G401 (cell line): ENCODE measurements at regions not wholly inside any gene's neighbourhood (a gene's known extent, or its start where the extent isn't known, plus 50 kb on each side); places are given as distances from the start of the nearest gene placed in this dataset.

Source experiments
- DNase-seq: peaks from one replicate; pipeline ENCODE4 v3.0.0-alpha.2; 2015; ENCODE audit warnings: low spot score
- in situ Hi-C: cut with HindIII; loops from 2 replicates; pipeline ENCODE4 v1.10.0; 2016; ENCODE audit warnings: low sequenced_read_pairs, mixed read lengths

- no peak for DNase-seq
- in situ Hi-C loops = no loop called here
Measured at GRCh38 chr13:59094181-59094580, 1069.5 kb downstream of the DIAPH3 start.

- DNase-seq = no peak
- in situ Hi-C loops = no loop called here
Measured at GRCh38 chr13:59099182-59099974, 1064.3 kb downstream of the DIAPH3 start.

GRCh38 chr13:59103004-59103768, 1060.5 kb downstream of the DIAPH3 start:
- peak; percentile 5 for DNase-seq
- in situ Hi-C loops = no loop called here

GRCh38 chr13:59111751-59112171, 1052.0 kb downstream of the DIAPH3 start:
- in situ Hi-C loops = no loop called here
- no peak for DNase-seq

- in situ Hi-C loops = no loop called here
- peak; percentile 5 for DNase-seq
Measured at GRCh38 chr13:59112221-59112718, 1051.5 kb downstream of the DIAPH3 start.

- DNase-seq = no peak
- in situ Hi-C loops = no loop called here
Measured at GRCh38 chr13:59119475-59119874, 1044.3 kb downstream of the DIAPH3 start.

GRCh38 chr13:59120297-59120843, 1043.4 kb downstream of the DIAPH3 start:
- DNase-seq = no peak
- in situ Hi-C loops = no loop called here

GRCh38 chr13:59121507-59121906, 1042.2 kb downstream of the DIAPH3 start:
- DNase-seq = no peak
- in situ Hi-C loops = no loop called here

GRCh38 chr13:59126474-59126873, 1037.3 kb downstream of the DIAPH3 start:
- in situ Hi-C loops = no loop called here
- DNase-seq = no peak

- DNase-seq = no peak
Measured at GRCh38 chr13:59133903-59134302, 1029.8 kb downstream of the DIAPH3 start.

GRCh38 chr13:59144700-59145099, 1019.0 kb downstream of the DIAPH3 start:
- in situ Hi-C loops = no loop called here
- no peak for DNase-seq

More at GRCh38 chr13:59133903-59134302, 1029.8 kb downstream of the DIAPH3 start:
- in situ Hi-C loops = no loop called here

- in situ Hi-C loops = no loop called here
- DNase-seq = no peak
Measured at GRCh38 chr13:59145381-59145780, 1018.3 kb downstream of the DIAPH3 start.

GRCh38 chr13:59157181-59157580, 1006.5 kb downstream of the DIAPH3 start:
- in situ Hi-C loops = no loop called here
- DNase-seq = no peak

GRCh38 chr13:59166174-59166573, 997.6 kb downstream of the DIAPH3 start:
- in situ Hi-C loops = no loop called here

GRCh38 chr13:59172076-59172475, 991.7 kb downstream of the DIAPH3 start:
- in situ Hi-C loops = no loop called here
- DNase-seq = no peak

More at GRCh38 chr13:59166174-59166573, 997.6 kb downstream of the DIAPH3 start:
- no peak for DNase-seq

GRCh38 chr13:59176775-59177174, 987.0 kb downstream of the DIAPH3 start:
- no peak for DNase-seq
- in situ Hi-C loops = no loop called here

- no peak for DNase-seq
- in situ Hi-C loops = no loop called here
Measured at GRCh38 chr13:59178344-59178743, 985.4 kb downstream of the DIAPH3 start.

GRCh38 chr13:59182241-59182640, 981.5 kb downstream of the DIAPH3 start:
- in situ Hi-C loops = no loop called here
- no peak for DNase-seq

GRCh38 chr13:59197397-59197796, 966.3 kb downstream of the DIAPH3 start:
- DNase-seq = no peak
- in situ Hi-C loops = no loop called here

GRCh38 chr13:59201841-59202240, 961.9 kb downstream of the DIAPH3 start:
- no peak for DNase-seq
- in situ Hi-C loops = no loop called here
